GM21619 (cell line): ENCODE measurements at regions not wholly inside any gene's neighbourhood (a gene's known extent, or its start where the extent isn't known, plus 50 kb on each side); places are given as distances from the start of the nearest gene placed in this dataset.
"Not testable (repeated sequence)": the region's sequence is repeated elsewhere in the genome, so short reads cannot be mapped to it uniquely, and the experiment has no call there.

Experiments
- ATAC-seq: cut with Tn5 transposase; IDR thresholded peaks from one replicate; pipeline ENCODE4 v1.9.1; 2021; ENCODE audit not compliant: unreplicated experiment

GRCh38 chr13:42396901-42397655 lies 125.1 kb downstream of the AKAP11 start:
- no peak for ATAC-seq

- ATAC-seq: no peak
Measured at GRCh38 chr13:42398533-42398932, 126.6 kb downstream of the AKAP11 start.

GRCh38 chr13:42400188-42400833 lies 128.4 kb downstream of the AKAP11 start:
- no peak for ATAC-seq

GRCh38 chr13:42401376-42401775 lies 129.4 kb downstream of the AKAP11 start:
- no peak for ATAC-seq

GRCh38 chr13:42405665-42406390 lies 133.9 kb downstream of the AKAP11 start:
- peak; percentile 73 for ATAC-seq

GRCh38 chr13:42409075-42409474 lies 137.1 kb downstream of the AKAP11 start:
- ATAC-seq: no peak

- no peak for ATAC-seq
Measured at GRCh38 chr13:42409551-42409950, 137.6 kb downstream of the AKAP11 start.

GRCh38 chr13:42412812-42413483 lies 141.0 kb downstream of the AKAP11 start:
- peak; percentile 43 for ATAC-seq

GRCh38 chr13:42413484-42413815 lies 141.5 kb downstream of the AKAP11 start:
- ATAC-seq: peak; percentile 3

- no peak for ATAC-seq
Measured at GRCh38 chr13:42417626-42418025, 145.7 kb downstream of the AKAP11 start.

- no peak for ATAC-seq
Measured at GRCh38 chr13:42418184-42418583, 146.2 kb downstream of the AKAP11 start.

- ATAC-seq: peak; percentile 80
Measured at GRCh38 chr13:42420304-42420703, 148.4 kb downstream of the AKAP11 start.

GRCh38 chr13:42422681-42423080 lies 150.7 kb downstream of the AKAP11 start:
- no peak for ATAC-seq

GRCh38 chr13:42424182-42424581 lies 149.8 kb upstream of the TNFSF11 start:
- no peak for ATAC-seq

GRCh38 chr13:42445354-42445753 lies 128.6 kb upstream of the TNFSF11 start:
- no peak for ATAC-seq

GRCh38 chr13:42446597-42446996 lies 127.4 kb upstream of the TNFSF11 start:
- not testable (repeated sequence) for ATAC-seq

- no peak for ATAC-seq
Measured at GRCh38 chr13:42453091-42453645, 120.8 kb upstream of the TNFSF11 start.

GRCh38 chr13:42454749-42455148 lies 119.2 kb upstream of the TNFSF11 start:
- no peak for ATAC-seq

GRCh38 chr13:42458193-42458592 lies 115.8 kb upstream of the TNFSF11 start:
- no peak for ATAC-seq

GRCh38 chr13:42466123-42466522 lies 107.8 kb upstream of the TNFSF11 start:
- ATAC-seq: no peak

GRCh38 chr13:42466609-42467008 lies 107.3 kb upstream of the TNFSF11 start:
- no peak for ATAC-seq
